COLO668 (cell line): ENCODE measurements at regions not wholly inside any gene's neighbourhood (a gene's known extent, or its start where the extent isn't known, plus 50 kb on each side); places are given as distances from the start of the nearest gene placed in this dataset.

Experiments
- DNase-seq: peaks from one replicate; lab custom pipeline; 2025; ENCODE audit not compliant: unreplicated experiment; lab: John Stamatoyannopoulos, UW

- DNase-seq = no peak
These were observed 176.1 kb downstream of the ISL1 start for GRCh38 chr5:51559339-51559738.

- no peak for DNase-seq
These were observed 176.8 kb downstream of the ISL1 start for GRCh38 chr5:51559921-51560658.

GRCh38 chr5:51566953-51567352 is 183.7 kb downstream of the ISL1 start:
- DNase-seq = no peak

GRCh38 chr5:51567636-51568035 is 184.4 kb downstream of the ISL1 start:
- no peak for DNase-seq

- DNase-seq = no peak
These were observed 190.6 kb downstream of the ISL1 start for GRCh38 chr5:51573835-51574234.

GRCh38 chr5:51582871-51583394 is 199.7 kb downstream of the ISL1 start:
- no peak for DNase-seq

GRCh38 chr5:51598026-51598425 is 214.8 kb downstream of the ISL1 start:
- DNase-seq = no peak

GRCh38 chr5:51599587-51599986 is 216.3 kb downstream of the ISL1 start:
- no peak for DNase-seq

GRCh38 chr5:51604324-51604723 is 221.1 kb downstream of the ISL1 start:
- DNase-seq = no peak

- no peak for DNase-seq
These were observed 223.7 kb downstream of the ISL1 start for GRCh38 chr5:51606921-51607320.

GRCh38 chr5:51618234-51618633 is 235.0 kb downstream of the ISL1 start:
- no peak for DNase-seq

- DNase-seq = no peak
These were observed 237.9 kb downstream of the ISL1 start for GRCh38 chr5:51621156-51621555.

- no peak for DNase-seq
These were observed 239.0 kb downstream of the ISL1 start for GRCh38 chr5:51622161-51622790.

- no peak for DNase-seq
These were observed 242.1 kb downstream of the ISL1 start for GRCh38 chr5:51625224-51625968.

GRCh38 chr5:51632027-51632426 is 248.8 kb downstream of the ISL1 start:
- no peak for DNase-seq

GRCh38 chr5:51632793-51633192 is 249.5 kb downstream of the ISL1 start:
- no peak for DNase-seq

GRCh38 chr5:51636973-51637372 is 253.7 kb downstream of the ISL1 start:
- DNase-seq = peak; percentile 0

- no peak for DNase-seq
These were observed 261.7 kb downstream of the ISL1 start for GRCh38 chr5:51644976-51645375.

- no peak for DNase-seq
These were observed 263.2 kb downstream of the ISL1 start for GRCh38 chr5:51646482-51646881.

- no peak for DNase-seq
These were observed 267.6 kb downstream of the ISL1 start for GRCh38 chr5:51650824-51651223.

GRCh38 chr5:51651476-51651875 is 268.2 kb downstream of the ISL1 start:
- no peak for DNase-seq

- no peak for DNase-seq
These were observed 268.6 kb downstream of the ISL1 start for GRCh38 chr5:51651889-51652288.
